HCT116 (cell line): ENCODE measurements at regions not wholly inside any gene's neighbourhood (a gene's known extent, or its start where the extent isn't known, plus 50 kb on each side); places are given as distances from the start of the nearest gene placed in this dataset.

Source experiments
- ATAC-seq: fragments of 200-7000 bp; cut with Tn5 transposase; 2 replicates; pipeline ENCODE4 v1.9.1; 2020; ENCODE audit warnings: mild to moderate bottlenecking, moderate library complexity
- BruUV-seq: library from RNA; stranded (reverse); fragments of 400-500 nt; replicated peaks from 2 replicates; lab custom pipeline; 2021; lab: Mats Ljungman, UMichigan
- CTCF ChIA-PET: fragments of 300-600 bp; sonication (Branson Sonifier 250); formaldehyde crosslinking; loops from one replicate; lab custom pipeline; 2021; ENCODE audit warnings: antibody characterized with exemption; lab: Charles Lee
- POLR2A ChIA-PET: fragments of 300-600, 350-600 bp; sonication (Branson Sonifier 250); formaldehyde crosslinking; loops from one replicate; lab custom pipeline; 2021; ENCODE audit warnings: antibody characterized with exemption; lab: Charles Lee
- RAD21 ChIA-PET, 2 experiments: fragments of 300-600 bp; sonication (Branson Sonifier 250); formaldehyde crosslinking; loops; one replicate each; lab custom pipeline; 2023; ENCODE audit warnings: low total read pairs in 2 of 2; ENCODE audit not compliant: uncharacterized antibody in 2 of 2, unreplicated experiment in 2 of 2, low non-redundant PET in 1 of 2; lab: Charles Lee
- DNase-seq: peaks from one replicate; pipeline ENCODE4 v3.0.0-alpha.2; 2010; ENCODE audit warnings: low read depth, low spot score
- H2AFZ ChIP-seq: fragments of 200-600 bp; shearing (Covaris generic), sonication (generic); 2 replicates; pipeline ENCODE4 v1.6.1; 2017; ENCODE audit warnings: low read depth, mixed run types, mixed read lengths, antibody characterized with exemption, low read length; ENCODE audit not compliant: poor library complexity, severe bottlenecking
- H3K27ac ChIP-seq: 2 replicates; pipeline ENCODE4 v1.5.1; 2012; ENCODE audit warnings: low read depth, low read length
- H3K27me3 ChIP-seq: fragments of 200-600 bp; sonication (generic); 2 replicates; pipeline ENCODE4 v1.6.1; 2016; ENCODE audit warnings: mixed run types, low read length, mixed read lengths; ENCODE audit not compliant: insufficient read depth
- H3K36me3 ChIP-seq, 2 experiments: fragments of 200-500 bp in 1 of 2; fragments of 200-600 bp in 1 of 2; sonication (Bioruptor generic) in 1 of 2; sonication (generic) in 1 of 2; 2 replicates each; pipeline versions ENCODE4 v1.5.1 to v1.6.1; 2014 to 2016; ENCODE audit warnings: low read length in 2 of 2, inconsistent platforms in 1 of 2, mixed read lengths in 1 of 2, mixed run types in 1 of 2; ENCODE audit not compliant: insufficient read depth in 2 of 2, control insufficient read depth in 1 of 2
- H3K4me1 ChIP-seq, 2 experiments: fragments of 200-600 bp in 1 of 2; sonication (generic) in 1 of 2; 2 replicates each; pipeline versions ENCODE4 v1.5.1 to v1.6.1; 2012 to 2017; ENCODE audit warnings: low read length in 2 of 2, inconsistent platforms in 1 of 2, mild to moderate bottlenecking in 1 of 2, mixed read lengths in 1 of 2, mixed run types in 1 of 2, moderate library complexity in 1 of 2; ENCODE audit not compliant: insufficient read depth in 2 of 2, control insufficient read depth in 1 of 2
- H3K4me2 ChIP-seq: fragments of 200-600 bp; sonication (generic); 2 replicates; pipeline ENCODE4 v1.6.1; 2017; ENCODE audit warnings: mixed run types, low read length, mixed read lengths
- H3K4me3 ChIP-seq, 2 experiments: fragments of 200-600 bp in 1 of 2; sonication (generic) in 1 of 2; replicated peaks in 1 of 2; 2 replicates each; pipeline ENCODE4 v1.5.1; 2011 to 2016; ENCODE audit warnings: low read length in 2 of 2, control low read depth in 1 of 2, low read depth in 1 of 2, mild to moderate bottlenecking in 1 of 2, mixed read lengths in 1 of 2, mixed run types in 1 of 2
- H3K79me2 ChIP-seq: fragments of 200-600 bp; sonication (generic); 2 replicates; pipeline ENCODE4 v1.6.1; 2017; ENCODE audit warnings: mild to moderate bottlenecking, mixed run types, low read length, moderate library complexity, mixed read lengths; ENCODE audit not compliant: insufficient read depth
- H3K9ac ChIP-seq: fragments of 200-600 bp; sonication (generic); 2 replicates; pipeline ENCODE4 v1.6.1; 2016; ENCODE audit warnings: low read length, mixed read lengths
- H3K9me2 ChIP-seq: fragments of 200-600 bp; sonication (generic), shearing (Covaris generic); 2 replicates; pipeline ENCODE4 v1.6.1; 2017; ENCODE audit warnings: mixed run types, mild to moderate bottlenecking, moderate library complexity; ENCODE audit not compliant: insufficient read depth
- H3K9me3 ChIP-seq, 2 experiments: fragments of 200-500 bp in 1 of 2; fragments of 200-600 bp in 1 of 2; sonication (Bioruptor generic) in 1 of 2; sonication (generic) in 1 of 2; 2 replicates each; pipeline ENCODE4 v1.6.1; 2014 to 2017; ENCODE audit warnings: low read length in 2 of 2, mixed read lengths in 2 of 2, inconsistent platforms in 1 of 2, low read depth in 1 of 2, mild to moderate bottlenecking in 1 of 2, mixed run types in 1 of 2, moderate library complexity in 1 of 2; ENCODE audit not compliant: control insufficient read depth in 1 of 2, insufficient read depth in 1 of 2
- H4K20me1 ChIP-seq: fragments of 200-600 bp; sonication (generic), shearing (Covaris generic); 2 replicates; pipeline ENCODE4 v1.6.1; 2017; ENCODE audit warnings: mixed run types, mild to moderate bottlenecking, moderate library complexity; ENCODE audit not compliant: insufficient read depth
- CEBPB ChIP-seq: IDR thresholded peaks from 2 replicates; pipeline ENCODE4 v1.6.1; 2012; ENCODE audit warnings: low read depth
- EGR1 ChIP-seq: IDR thresholded peaks from 2 replicates; pipeline ENCODE4 v1.6.1; 2012; ENCODE audit warnings: low read depth
- ELF1 ChIP-seq: IDR thresholded peaks from 2 replicates; pipeline ENCODE4 v1.6.1; 2012; ENCODE audit warnings: low read depth, borderline replicate concordance
- EZH2 ChIP-seq: fragments of 200-600 bp; sonication (generic); IDR thresholded peaks from 2 replicates; pipeline ENCODE4 v1.6.1; 2017; ENCODE audit warnings: antibody characterized with exemption, mixed run types
- EZH2phosphoT487 ChIP-seq: fragments of 200-600 bp; IDR thresholded peaks from 2 replicates; pipeline ENCODE4 v1.6.1; 2018; ENCODE audit warnings: antibody characterized with exemption, borderline replicate concordance
- JUND ChIP-seq: IDR thresholded peaks from 2 replicates; pipeline ENCODE4 v1.6.1; 2012
- MAX ChIP-seq: IDR thresholded peaks from 2 replicates; pipeline ENCODE4 v1.6.1; 2012
- POLR2AphosphoS5 ChIP-seq: IDR thresholded peaks from 2 replicates; pipeline ENCODE4 v1.6.1; 2011; ENCODE audit warnings: mild to moderate bottlenecking, low read depth, low read length, moderate library complexity
- RAD21 ChIP-seq: IDR thresholded peaks from 2 replicates; pipeline ENCODE4 v1.6.1; 2012; ENCODE audit warnings: low read depth, mild to moderate bottlenecking
- REST ChIP-seq: IDR thresholded peaks from 2 replicates; pipeline ENCODE4 v1.6.1; 2012; ENCODE audit warnings: low read depth
- SIN3A ChIP-seq: IDR thresholded peaks from 2 replicates; pipeline ENCODE4 v1.6.1; 2012; ENCODE audit warnings: low read depth
- SRF ChIP-seq: IDR thresholded peaks from 2 replicates; pipeline ENCODE4 v1.6.1; 2012; ENCODE audit warnings: low read depth
- TCF7L2 ChIP-seq: IDR thresholded peaks from 2 replicates; pipeline ENCODE4 v1.7.0; 2011; ENCODE audit warnings: borderline replicate concordance, inconsistent platforms; ENCODE audit not compliant: insufficient read depth, insufficient read length; ENCODE audit errors: extremely low read depth
- YY1 ChIP-seq: IDR thresholded peaks from 2 replicates; pipeline ENCODE4 v1.6.1; 2011; ENCODE audit warnings: low read length, low read depth, moderate library complexity, mild to moderate bottlenecking; ENCODE audit not compliant: insufficient replicate concordance; ENCODE audit errors: extremely low read depth
- ZBTB33 ChIP-seq: IDR thresholded peaks from 2 replicates; pipeline ENCODE4 v1.6.1; 2011; ENCODE audit warnings: mild to moderate bottlenecking, low read length, moderate library complexity; ENCODE audit not compliant: insufficient replicate concordance; ENCODE audit errors: extremely low read depth
- ZFX ChIP-seq: fragments of 450-650 bp; IDR thresholded peaks from 2 replicates; pipeline ENCODE4 v1.6.1; 2017
- ZNF274 ChIP-seq: fragments of 200-500 bp; sonication (Bioruptor generic); IDR thresholded peaks from 2 replicates; pipeline ENCODE4 v1.6.1; 2014; ENCODE audit warnings: mild to moderate bottlenecking, low read depth, low read length, inconsistent platforms
- intact Hi-C: fragments of 100-400 bp; cut with micrococcal nuclease; formaldehyde crosslinking; loops from 2 replicates; pipeline ENCODE4 v1.10.0; 2022

GRCh38 chr2:65980531-65980930, 454.4 kb upstream of the MEIS1 start:
- BruUV-seq: no TSS peak
- ChIA-PET RAD21 (no interaction called here), CTCF (no interaction called here), POLR2A (no interaction called here)
- no peaks in the 10 kb centered on the region; the same call in 1 of the 2 replicates for H4K20me1 ChIP-seq
- H3K36me3 ChIP-seq: no peaks in the 10 kb centered on the region
- DNase-seq: no peak
- no peak overlapping the region for H3K9ac ChIP-seq
- no peak overlapping the region for H3K27ac ChIP-seq
- H3K4me2 ChIP-seq: no peak overlapping the region
- no peaks in the 10 kb centered on the region for H3K9me3 ChIP-seq
- H3K9me2 ChIP-seq: no peaks in the 10 kb centered on the region
- ATAC-seq: no peak
- H3K4me3 ChIP-seq: no peak overlapping the region
- no peak overlapping the region for H2AFZ ChIP-seq
- H3K4me1 ChIP-seq: no peaks in the 10 kb centered on the region
- H3K79me2 ChIP-seq: no peaks in the 10 kb centered on the region
- no peaks in the 10 kb centered on the region for H3K27me3 ChIP-seq
- TF ChIP-seq REST (no peak), RAD21 (no peak)
- intact Hi-C loops: no loop called here

- intact Hi-C loops: no loop called here
- Histone ChIP-seq H3K9ac (no peak overlapping the region), H3K4me3 (no peak overlapping the region), H3K36me3 (no peaks in the 10 kb centered on the region), H2AFZ (no peak overlapping the region), H4K20me1 (no peaks in the 10 kb centered on the region; the same call in 1 of the 2 replicates), H3K9me2 (no peaks in the 10 kb centered on the region), H3K27ac (no peak overlapping the region), H3K4me1 (no peaks in the 10 kb centered on the region), H3K79me2 (no peaks in the 10 kb centered on the region), H3K4me2 (no peak overlapping the region), H3K27me3 (no peaks in the 10 kb centered on the region), H3K9me3 (no peaks in the 10 kb centered on the region)
- RAD21 ChIA-PET: no interaction called here
- CTCF ChIA-PET: no interaction called here
- POLR2A ChIA-PET: no interaction called here
- DNase-seq (no peak), ATAC-seq (no peak)
- no TSS peak for BruUV-seq
- TF ChIP-seq POLR2AphosphoS5: no peak
- TF ChIP-seq JUND: no peak
- TF ChIP-seq CEBPB: no peak
- TF ChIP-seq EZH2: no peak
- no peak for TF ChIP-seq MAX
- no peak for TF ChIP-seq TCF7L2
- no peak for TF ChIP-seq SRF
- no peak for TF ChIP-seq ZNF274
- TF ChIP-seq EZH2phosphoT487: no peak
- TF ChIP-seq YY1: no peak
- TF ChIP-seq SIN3A: no peak
- TF ChIP-seq ZFX: no peak
- no peak for TF ChIP-seq EGR1
- no peak for TF ChIP-seq ZBTB33
- no peak for TF ChIP-seq ELF1
These were observed 455.5 kb upstream of the MEIS1 start for GRCh38 chr2:65979446-65979845.
